H1 (cell line): ENCODE measurements at regions not wholly inside any gene's neighbourhood (a gene's known extent, or its start where the extent isn't known, plus 50 kb on each side); places are given as distances from the start of the nearest gene placed in this dataset.

Source experiments
- CTCF ChIA-PET: fragments of 300-600 bp; sonication (Branson Sonifier 250); formaldehyde crosslinking; loops from one replicate; lab custom pipeline; 2021; ENCODE audit not compliant: partially characterized antibody; lab: Charles Lee
- POLR2A ChIA-PET: fragments of 300-600 bp; sonication (Branson Sonifier 250); formaldehyde crosslinking; loops from one replicate; lab custom pipeline; 2021; ENCODE audit warnings: inconsistent platforms; ENCODE audit not compliant: partially characterized antibody; lab: Charles Lee
- DNase-seq, 2 experiments: peaks; one replicate each; pipeline versions ENCODE4 v3.0.0 to v3.0.0-alpha.2; 2010 to 2022; ENCODE audit warnings: low spot score in 2 of 2, low read depth in 1 of 2, mixed read lengths in 1 of 2
- FAIRE-seq: peaks from 2 replicates; lab custom pipeline; 2011; peaks lifted over from hg19 to GRCh38; lab: Jason Lieb, UNC
- H2AFZ ChIP-seq: 2 replicates; pipeline ENCODE4 v1.8.1; 2012; ENCODE audit warnings: low read length, inconsistent platforms
- H2AK5ac ChIP-seq: 2 replicates; pipeline ENCODE4 v1.6.1; 2013; ENCODE audit warnings: low read depth, low read length
- H2BK120ac ChIP-seq: replicated peaks from 2 replicates; pipeline ENCODE3; 2013; ENCODE audit warnings: low read depth, low read length, inconsistent platforms
- H2BK12ac ChIP-seq: 2 replicates; pipeline ENCODE4 v1.6.1; 2013; ENCODE audit warnings: low read depth, low read length
- H2BK15ac ChIP-seq: 2 replicates; pipeline ENCODE4 v1.6.1; 2013; ENCODE audit warnings: low read length
- H2BK20ac ChIP-seq: 2 replicates; pipeline ENCODE4 v1.6.1; 2013; ENCODE audit warnings: low read length
- H2BK5ac ChIP-seq: 2 replicates; pipeline ENCODE4 v1.6.1; 2013; ENCODE audit warnings: low read depth, low read length
- H3K14ac ChIP-seq: 2 replicates; pipeline ENCODE4 v1.6.1; 2013; ENCODE audit warnings: inconsistent platforms; ENCODE audit not compliant: insufficient read length
- H3K18ac ChIP-seq: 2 replicates; pipeline ENCODE4 v1.6.1; 2013; ENCODE audit warnings: low read length; ENCODE audit errors: extremely low read depth
- H3K23ac ChIP-seq: 2 replicates; pipeline ENCODE4 v1.6.1; 2013; ENCODE audit warnings: inconsistent platforms; ENCODE audit not compliant: insufficient read length
- H3K23me2 ChIP-seq: 2 replicates; pipeline ENCODE4 v1.6.1; 2013; ENCODE audit warnings: low read depth, low read length
- H3K27ac ChIP-seq: 2 replicates; pipeline ENCODE4 v1.6.1; 2011; ENCODE audit warnings: low read depth, low read length, inconsistent platforms
- H3K27me3 ChIP-seq, 4 experiments: replicated peaks in 1 of 4; 1 replicate in 1 of 4; 2 replicates in 3 of 4; pipeline versions ENCODE4 v1.6.1 to v1.8.1; 2011 to 2013; ENCODE audit warnings: low read length in 3 of 4, mild to moderate bottlenecking in 3 of 4, inconsistent platforms in 2 of 4, mixed read lengths in 2 of 4, moderate library complexity in 1 of 4; ENCODE audit not compliant: control insufficient read depth in 3 of 4, insufficient read depth in 3 of 4; ENCODE audit errors: extremely low read depth in 1 of 4
- H3K36me3 ChIP-seq, 4 experiments: 2 replicates each; pipeline versions ENCODE4 v1.6.1 to v1.8.1; 2011 to 2013; ENCODE audit warnings: mild to moderate bottlenecking in 4 of 4, low read length in 3 of 4, moderate library complexity in 2 of 4, control low read depth in 1 of 4, inconsistent platforms in 1 of 4; ENCODE audit not compliant: insufficient read depth in 4 of 4, control insufficient read depth in 2 of 4
- H3K4ac ChIP-seq: replicated peaks from 2 replicates; pipeline ENCODE3; 2013; ENCODE audit warnings: low read length, low read depth, mixed read lengths, inconsistent platforms; ENCODE audit not compliant: insufficient read length
- H3K4me1 ChIP-seq, 4 experiments: replicated peaks in 1 of 4; 1 replicate in 1 of 4; 2 replicates in 3 of 4; pipeline versions ENCODE4 v1.6.1 to v1.8.1; 2011 to 2013; ENCODE audit warnings: low read length in 3 of 4, inconsistent platforms in 2 of 4, mixed read lengths in 1 of 4; ENCODE audit not compliant: insufficient read depth in 4 of 4, control insufficient read depth in 3 of 4
- H3K4me2 ChIP-seq, 2 experiments: 2 replicates each; pipeline versions ENCODE4 v1.6.1 to v1.8.1; 2011 to 2013; ENCODE audit warnings: low read depth in 2 of 2, low read length in 2 of 2, control low read depth in 1 of 2, inconsistent platforms in 1 of 2, mild to moderate bottlenecking in 1 of 2; ENCODE audit not compliant: insufficient read depth in 1 of 2
- H3K4me3 ChIP-seq, 4 experiments: fragments of 200-600, 300-600 bp in 1 of 4; sonication (generic), shearing (Covaris generic), sonication (Bioruptor Twin) in 1 of 4; 2 replicates each; pipeline versions ENCODE4 v1.5.1 to v1.8.1; 2011 to 2016; ENCODE audit warnings: low read length in 4 of 4, low read depth in 3 of 4, control low read depth in 2 of 4, inconsistent platforms in 2 of 4, mild to moderate bottlenecking in 2 of 4, mixed read lengths in 1 of 4, moderate library complexity in 1 of 4; ENCODE audit not compliant: insufficient read depth in 2 of 4; ENCODE audit errors: extremely low read depth in 1 of 4
- H3K56ac ChIP-seq: replicated peaks from 2 replicates; pipeline ENCODE3; 2013; ENCODE audit warnings: low read depth, mild to moderate bottlenecking, mixed read lengths, low read length, inconsistent platforms; ENCODE audit not compliant: insufficient read length
- H3K79me1 ChIP-seq: 2 replicates; pipeline ENCODE4 v1.6.1; 2013; ENCODE audit warnings: low read depth, low read length, control low read depth
- H3K79me2 ChIP-seq, 2 experiments: 2 replicates each; pipeline versions ENCODE4 v1.6.1 to v1.8.1; 2012 to 2013; ENCODE audit warnings: low read length in 2 of 2, mild to moderate bottlenecking in 2 of 2, inconsistent platforms in 1 of 2; ENCODE audit not compliant: insufficient read depth in 2 of 2, control insufficient read depth in 1 of 2
- H3K9ac ChIP-seq, 4 experiments: replicated peaks in 1 of 4; 1 replicate in 1 of 4; 2 replicates in 3 of 4; pipeline versions ENCODE4 v1.6.1 to v1.8.1; 2011 to 2013; ENCODE audit warnings: low read depth in 3 of 4, low read length in 3 of 4, control low read depth in 2 of 4, mild to moderate bottlenecking in 2 of 4, moderate library complexity in 2 of 4, inconsistent platforms in 1 of 4; ENCODE audit errors: extremely low read depth in 1 of 4
- H3K9me3 ChIP-seq, 2 experiments: 2 replicates each; pipeline versions ENCODE4 v1.6.1 to v1.8.1; 2012 to 2013; ENCODE audit warnings: mild to moderate bottlenecking in 2 of 2, moderate library complexity in 2 of 2, control low read depth in 1 of 2, inconsistent platforms in 1 of 2, low read depth in 1 of 2, low read length in 1 of 2, mixed read lengths in 1 of 2; ENCODE audit not compliant: insufficient read depth in 2 of 2
- H4K20me1 ChIP-seq, 2 experiments: replicated peaks in 1 of 2; 2 replicates each; pipeline versions ENCODE3 to v1.8.1; 2011 to 2013; ENCODE audit warnings: inconsistent platforms in 2 of 2, low read length in 2 of 2, mild to moderate bottlenecking in 1 of 2; ENCODE audit not compliant: insufficient read depth in 2 of 2, control insufficient read depth in 1 of 2
- H4K5ac ChIP-seq: 2 replicates; pipeline ENCODE4 v1.6.1; 2013; ENCODE audit warnings: low read length, low read depth, mixed read lengths, inconsistent platforms; ENCODE audit not compliant: insufficient read length
- H4K8ac ChIP-seq: 2 replicates; pipeline ENCODE4 v1.8.0; 2013; ENCODE audit warnings: mild to moderate bottlenecking, moderate library complexity, low read length, inconsistent platforms; ENCODE audit not compliant: insufficient read depth; ENCODE audit errors: extremely low read depth
- H4K91ac ChIP-seq: replicated peaks from 2 replicates; pipeline ENCODE3; 2013; ENCODE audit warnings: low read length, mixed read lengths, inconsistent platforms; ENCODE audit not compliant: insufficient read length
- CHD7 ChIP-seq: fragments of 300-600 bp; sonication (generic); IDR thresholded peaks from 2 replicates; pipeline ENCODE4 v1.7.1; 2012; ENCODE audit warnings: low read length, moderate library complexity, mild to moderate bottlenecking, inconsistent platforms; ENCODE audit not compliant: insufficient replicate concordance
- WGBS, 2 experiments: shearing (Covaris generic) in 1 of 2; methylation state at CpG; one replicate each; pipeline versions ENCODE4 v1.1.6 to v1.1.7; 2013 to 2015; ENCODE audit warnings: low lambda C conversion rate in 2 of 2, mixed read lengths in 2 of 2, inconsistent platforms in 1 of 2, low coverage in 1 of 2, missing lambda C conversion rate in 1 of 2; ENCODE audit not compliant: insufficient replicate concordance in 2 of 2, insufficient coverage in 1 of 2, insufficient read length in 1 of 2; ENCODE audit errors: extremely low coverage in 1 of 2, missing lambda C conversion rate in 1 of 2; 5-methylcytosine and 5-hydroxymethylcytosine counted together

GRCh38 chr5:159732220-159732619, 184.1 kb upstream of the ADRA1B start:
- H3K18ac ChIP-seq: no peak overlapping the region
- no peak overlapping the region for H4K91ac ChIP-seq
- H3K79me2 ChIP-seq: no peaks in the 10 kb centered on the region
- FAIRE-seq: no peak
- ChIA-PET POLR2A (no interaction called here), CTCF (no interaction called here)
- 83% methylated on average over 4 of the region's 4 CpGs; no CpG with 5 or more reads in 1 of the 2 experiments for WGBS, 2 experiments
- no peak overlapping the region for H2AFZ ChIP-seq
- no peaks in the 10 kb centered on the region for H4K20me1 ChIP-seq
- H3K27me3 ChIP-seq: no peaks in the 10 kb centered on the region
- H3K23me2 ChIP-seq: no peaks in the 10 kb centered on the region
- no peak for DNase-seq
- H3K9me3 ChIP-seq: no peaks in the 10 kb centered on the region
- H4K8ac ChIP-seq: no peak overlapping the region
- no peaks in the 10 kb centered on the region for H3K4me1 ChIP-seq
- H4K5ac ChIP-seq: no peak overlapping the region
- no peaks in the 10 kb centered on the region for H3K79me1 ChIP-seq
- no peak overlapping the region for H3K23ac ChIP-seq
- no peak overlapping the region for H2BK120ac ChIP-seq
- no peak overlapping the region for H2BK15ac ChIP-seq
- H2BK12ac ChIP-seq: no peak overlapping the region
- no peak overlapping the region for H2BK20ac ChIP-seq
- H3K4me3 ChIP-seq: no peak overlapping the region
- no peak overlapping the region for H3K4me2 ChIP-seq
- no peak overlapping the region for H3K14ac ChIP-seq
- no peak overlapping the region for H2AK5ac ChIP-seq
- H3K27ac ChIP-seq: no peak overlapping the region
- H3K9ac ChIP-seq: no peak overlapping the region
- H2BK5ac ChIP-seq: no peak overlapping the region
- no peak overlapping the region for H3K4ac ChIP-seq
- no peak overlapping the region for H3K56ac ChIP-seq
- no peaks in the 10 kb centered on the region for H3K36me3 ChIP-seq
- TF ChIP-seq CHD7: no peak
